Karpas-422 (cell line): ENCODE measurements at regions not wholly inside any gene's neighbourhood (a gene's known extent, or its start where the extent isn't known, plus 50 kb on each side); places are given as distances from the start of the nearest gene placed in this dataset.

Source experiments
- DNase-seq: peaks from one replicate; pipeline ENCODE4 v3.0.0-alpha.2; 2015
- H2AFZ ChIP-seq: fragments of 200-600 bp; sonication (generic); 2 replicates; pipeline ENCODE4 v1.6.1; 2014; ENCODE audit warnings: antibody characterized with exemption, low read length, mixed read lengths
- H3K27ac ChIP-seq: fragments of 200-600 bp; sonication (generic); 2 replicates; pipeline ENCODE4 v1.5.1; 2014; ENCODE audit warnings: mild to moderate bottlenecking, low read length, moderate library complexity
- H3K27me3 ChIP-seq: fragments of 200-600 bp; sonication (generic); 2 replicates; pipeline ENCODE4 v1.6.1; 2014; ENCODE audit warnings: low read length, mixed read lengths
- H3K36me3 ChIP-seq: fragments of 200-600 bp; sonication (generic); 2 replicates; pipeline ENCODE4 v1.6.1; 2014; ENCODE audit warnings: low read length, mixed read lengths; ENCODE audit not compliant: insufficient read depth
- H3K4me1 ChIP-seq: fragments of 200-600 bp; sonication (generic); 2 replicates; pipeline ENCODE4 v1.6.1; 2014; ENCODE audit warnings: mild to moderate bottlenecking, low read length, mixed read lengths
- H3K4me2 ChIP-seq: fragments of 200-600 bp; sonication (generic); 2 replicates; pipeline ENCODE4 v1.6.1; 2014; ENCODE audit warnings: low read length, low read depth, mild to moderate bottlenecking; ENCODE audit not compliant: poor library complexity, severe bottlenecking
- H3K4me3 ChIP-seq: fragments of 200-600 bp; sonication (generic); 2 replicates; pipeline ENCODE4 v1.5.1; 2014; ENCODE audit warnings: mild to moderate bottlenecking, antibody characterized with exemption, low read length, mixed read lengths
- H3K79me2 ChIP-seq: fragments of 200-600 bp; sonication (generic); 2 replicates; pipeline ENCODE4 v1.6.1; 2014; ENCODE audit warnings: mild to moderate bottlenecking, low read length, mixed read lengths
- H3K9ac ChIP-seq: fragments of 200-600 bp; sonication (generic); 2 replicates; pipeline ENCODE4 v1.6.0; 2014; ENCODE audit warnings: low read length
- H3K9me2 ChIP-seq: fragments of 200-600 bp; sonication (generic), shearing (Covaris generic); replicated peaks from 2 replicates; pipeline ENCODE4 v1.6.0; 2014; ENCODE audit warnings: mild to moderate bottlenecking, low read length, moderate library complexity; ENCODE audit not compliant: insufficient read depth
- H3K9me3 ChIP-seq: fragments of 300-700, 200-600 bp; sonication (generic); 2 replicates; pipeline ENCODE4 v1.6.1; 2014; ENCODE audit warnings: low read length, mixed read lengths
- H4K20me1 ChIP-seq: fragments of 200-600 bp; sonication (generic); 2 replicates; pipeline ENCODE4 v1.6.1; 2014; ENCODE audit warnings: mild to moderate bottlenecking, antibody characterized with exemption, low read length, low read depth; ENCODE audit not compliant: insufficient read depth

GRCh38 chr17:63250830-63251229, 195.3 kb downstream of the CYB561 start:
- Histone ChIP-seq H3K79me2 (no peaks in the 10 kb centered on the region), H3K27me3 (no peaks in the 10 kb centered on the region), H3K9me2 (no peaks in the 10 kb centered on the region), H3K9ac (no peak overlapping the region), H3K36me3 (no peaks in the 10 kb centered on the region), H2AFZ (no peak overlapping the region), H3K9me3 (no peaks in the 10 kb centered on the region), H3K4me2 (no peak overlapping the region), H3K4me3 (no peak overlapping the region), H4K20me1 (no peaks in the 10 kb centered on the region), H3K4me1 (peaks cover 5% of the 10 kb centered on the region; the same call in 1 of the 2 replicates), H3K27ac (no peak overlapping the region)
- DNase-seq, result no peak

GRCh38 chr17:63258785-63259184, 187.3 kb downstream of the CYB561 start:
- H2AFZ ChIP-seq, result no peak overlapping the region
- H3K27me3 ChIP-seq, result no peaks in the 10 kb centered on the region
- no peaks in the 10 kb centered on the region for H4K20me1 ChIP-seq
- H3K4me2 ChIP-seq, result no peak overlapping the region
- H3K4me1 ChIP-seq, result no peaks in the 10 kb centered on the region
- no peak overlapping the region for H3K27ac ChIP-seq
- H3K9me2 ChIP-seq, result no peaks in the 10 kb centered on the region
- H3K36me3 ChIP-seq, result no peaks in the 10 kb centered on the region
- H3K4me3 ChIP-seq, result no peak overlapping the region
- DNase-seq, result no peak
- no peaks in the 10 kb centered on the region for H3K79me2 ChIP-seq
- H3K9me3 ChIP-seq, result no peaks in the 10 kb centered on the region
- H3K9ac ChIP-seq, result no peak overlapping the region

- Histone ChIP-seq H3K4me1 (no peaks in the 10 kb centered on the region), H3K27ac (no peak overlapping the region), H3K27me3 (no peaks in the 10 kb centered on the region), H3K9me2 (no peaks in the 10 kb centered on the region), H3K9me3 (no peaks in the 10 kb centered on the region), H2AFZ (no peak overlapping the region), H3K79me2 (no peaks in the 10 kb centered on the region), H3K36me3 (no peaks in the 10 kb centered on the region), H3K4me3 (no peak overlapping the region), H4K20me1 (no peaks in the 10 kb centered on the region), H3K9ac (no peak overlapping the region), H3K4me2 (no peak overlapping the region)
- no peak for DNase-seq
Measured at GRCh38 chr17:63262751-63263476, 183.2 kb downstream of the CYB561 start.

- no peaks in the 10 kb centered on the region for H3K9me2 ChIP-seq
- no peaks in the 10 kb centered on the region for H3K27me3 ChIP-seq
- H3K4me3 ChIP-seq, result no peak overlapping the region
- H3K27ac ChIP-seq, result no peak overlapping the region
- no peaks in the 10 kb centered on the region for H3K79me2 ChIP-seq
- no peak overlapping the region for H3K4me2 ChIP-seq
- no peaks in the 10 kb centered on the region for H3K9me3 ChIP-seq
- H4K20me1 ChIP-seq, result no peaks in the 10 kb centered on the region
- no peak overlapping the region for H3K9ac ChIP-seq
- H3K36me3 ChIP-seq, result no peaks in the 10 kb centered on the region
- no peaks in the 10 kb centered on the region for H3K4me1 ChIP-seq
- DNase-seq, result no peak
- H2AFZ ChIP-seq, result no peak overlapping the region
Measured at GRCh38 chr17:63265526-63265925, 180.6 kb downstream of the CYB561 start.

GRCh38 chr17:63267846-63268245, 178.3 kb downstream of the CYB561 start:
- Histone ChIP-seq H3K9me3 (no peaks in the 10 kb centered on the region), H3K9me2 (no peaks in the 10 kb centered on the region), H3K4me3 (no peak overlapping the region), H3K4me1 (no peaks in the 10 kb centered on the region), H3K27ac (no peak overlapping the region), H2AFZ (no peak overlapping the region), H3K79me2 (no peaks in the 10 kb centered on the region), H3K27me3 (no peaks in the 10 kb centered on the region), H3K9ac (no peak overlapping the region), H3K4me2 (no peak overlapping the region), H4K20me1 (no peaks in the 10 kb centered on the region), H3K36me3 (no peaks in the 10 kb centered on the region)
- DNase-seq, result no peak

GRCh38 chr17:63268827-63269226, 177.3 kb downstream of the CYB561 start:
- H3K9ac ChIP-seq, result no peak overlapping the region
- H3K27me3 ChIP-seq, result no peaks in the 10 kb centered on the region
- no peak for DNase-seq
- H3K9me3 ChIP-seq, result no peaks in the 10 kb centered on the region
- no peak overlapping the region for H2AFZ ChIP-seq
- no peak overlapping the region for H3K27ac ChIP-seq
- H3K4me3 ChIP-seq, result no peak overlapping the region
- no peaks in the 10 kb centered on the region for H3K9me2 ChIP-seq
- no peaks in the 10 kb centered on the region for H4K20me1 ChIP-seq
- no peaks in the 10 kb centered on the region for H3K36me3 ChIP-seq
- H3K79me2 ChIP-seq, result no peaks in the 10 kb centered on the region
- H3K4me2 ChIP-seq, result no peak overlapping the region
- no peaks in the 10 kb centered on the region for H3K4me1 ChIP-seq

GRCh38 chr17:63270610-63271009, 175.5 kb downstream of the CYB561 start:
- H3K9me3 ChIP-seq, result no peaks in the 10 kb centered on the region
- no peak overlapping the region for H3K4me2 ChIP-seq
- H3K79me2 ChIP-seq, result no peaks in the 10 kb centered on the region
- H2AFZ ChIP-seq, result no peak overlapping the region
- no peak overlapping the region for H3K27ac ChIP-seq
- no peak overlapping the region for H3K9ac ChIP-seq
- H3K27me3 ChIP-seq, result no peaks in the 10 kb centered on the region
- H3K4me3 ChIP-seq, result no peak overlapping the region
- H3K4me1 ChIP-seq, result no peaks in the 10 kb centered on the region
- H4K20me1 ChIP-seq, result no peaks in the 10 kb centered on the region
- H3K36me3 ChIP-seq, result no peaks in the 10 kb centered on the region
- no peak for DNase-seq
- H3K9me2 ChIP-seq, result no peaks in the 10 kb centered on the region

- DNase-seq, result no peak
- H3K9me3 ChIP-seq, result no peaks in the 10 kb centered on the region
Measured at GRCh38 chr17:63274146-63274545, 172.0 kb downstream of the CYB561 start.

More at GRCh38 chr17:63274146-63274545, 172.0 kb downstream of the CYB561 start:
- Histone ChIP-seq H3K27ac (no peak overlapping the region), H3K79me2 (no peaks in the 10 kb centered on the region), H3K4me2 (no peak overlapping the region), H3K4me1 (no peaks in the 10 kb centered on the region), H3K9ac (no peak overlapping the region), H3K9me2 (no peaks in the 10 kb centered on the region), H3K27me3 (no peaks in the 10 kb centered on the region), H3K36me3 (no peaks in the 10 kb centered on the region), H4K20me1 (no peaks in the 10 kb centered on the region), H2AFZ (no peak overlapping the region), H3K4me3 (no peak overlapping the region)
